Glomerular endothelial cell (primary cell): ENCODE measurements at regions not wholly inside any gene's neighbourhood (a gene's known extent, or its start where the extent isn't known, plus 50 kb on each side); places are given as distances from the start of the nearest gene placed in this dataset.
"Not testable (repeated sequence)": the region's sequence is repeated elsewhere in the genome, so short reads cannot be mapped to it uniquely, and the experiment has no call there.

Experiments
- DNase-seq: peaks from one replicate; pipeline ENCODE4 v3.0.0-alpha.2; 2011; ENCODE audit warnings: low read depth, low spot score; ENCODE audit errors: extremely low read depth

DNA sequence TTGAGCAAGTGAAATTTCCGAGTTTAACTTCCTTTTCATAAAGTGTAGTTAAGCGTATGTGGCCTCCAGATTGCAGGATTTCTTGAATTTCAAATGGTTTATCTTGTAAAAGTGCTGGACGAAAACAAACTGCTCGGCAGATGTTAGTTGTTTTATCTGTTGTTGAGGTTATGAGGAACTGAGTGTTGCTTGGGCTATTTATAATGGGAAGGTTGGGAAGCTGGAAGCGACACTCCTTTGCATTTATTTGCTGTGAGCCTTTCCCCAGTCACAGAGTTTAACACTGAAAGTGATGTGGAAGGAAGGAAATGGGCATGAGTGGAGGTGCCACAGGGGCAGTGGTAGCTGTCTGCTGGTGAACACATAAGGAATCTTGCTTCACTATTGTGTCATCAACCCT, 284.9 kb downstream of the PCDH7 start:
- DNase-seq: no peak

DNA sequence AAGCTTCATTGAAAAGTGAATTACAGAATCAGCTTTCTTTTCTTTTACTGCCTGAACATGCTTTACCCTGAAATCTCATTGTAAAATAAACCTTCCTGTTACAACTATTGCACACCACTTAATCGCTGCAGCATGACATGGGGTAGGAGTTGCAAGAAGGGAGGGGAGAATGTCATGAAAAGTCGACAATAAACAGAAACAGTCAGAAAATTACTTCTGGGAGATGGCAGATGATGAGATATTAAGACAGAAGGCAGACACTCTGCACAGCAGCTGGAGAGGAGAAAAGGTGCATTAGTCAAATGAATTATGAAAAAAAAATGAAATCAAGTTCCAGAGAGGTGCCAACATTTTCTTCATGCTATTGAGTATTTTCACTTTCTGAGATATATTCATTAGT, 287.7 kb downstream of the PCDH7 start:
- DNase-seq: no peak

GRCh38 chr4:31009926-31010325, 289.8 kb downstream of the PCDH7 start:
- DNase-seq: no peak

GRCh38 chr4:31015123-31015522, 295.0 kb downstream of the PCDH7 start:
- no peak for DNase-seq

DNA sequence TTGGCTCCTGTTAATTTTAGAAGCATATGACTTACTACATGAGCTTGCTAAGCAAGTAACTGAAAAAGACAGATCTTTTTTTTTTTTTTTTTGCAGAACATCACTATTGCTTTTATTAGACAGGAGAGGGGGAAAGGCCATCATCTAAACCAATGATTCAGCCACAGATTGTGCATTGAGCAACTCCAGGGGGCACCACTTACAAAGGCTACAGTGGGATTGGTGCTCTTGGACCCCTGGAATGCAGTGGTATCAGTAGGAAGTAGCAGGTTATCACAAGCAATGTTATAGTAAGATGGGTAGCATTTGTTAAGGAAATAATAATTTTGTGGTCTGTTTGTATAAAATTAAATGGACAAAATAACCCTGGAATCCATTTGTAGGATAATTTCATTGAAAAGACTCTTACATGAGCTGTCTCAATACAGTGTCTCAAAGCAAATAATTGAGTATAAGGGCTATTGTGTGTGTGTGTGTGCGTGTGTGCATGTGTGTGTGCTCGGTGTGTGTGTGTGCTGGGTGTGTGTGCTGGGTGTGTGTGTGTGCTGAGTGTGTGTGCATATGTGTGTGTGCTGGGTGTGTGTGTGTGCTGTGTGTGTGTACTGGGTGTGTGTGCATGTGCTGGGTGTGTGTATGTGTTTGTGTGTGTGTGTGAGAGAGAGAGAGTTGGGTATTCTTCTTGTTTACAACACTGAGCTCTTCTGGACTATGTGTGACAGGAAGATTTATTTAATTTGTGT, 296.3 kb downstream of the PCDH7 start:
- DNase-seq: no peak

DNA sequence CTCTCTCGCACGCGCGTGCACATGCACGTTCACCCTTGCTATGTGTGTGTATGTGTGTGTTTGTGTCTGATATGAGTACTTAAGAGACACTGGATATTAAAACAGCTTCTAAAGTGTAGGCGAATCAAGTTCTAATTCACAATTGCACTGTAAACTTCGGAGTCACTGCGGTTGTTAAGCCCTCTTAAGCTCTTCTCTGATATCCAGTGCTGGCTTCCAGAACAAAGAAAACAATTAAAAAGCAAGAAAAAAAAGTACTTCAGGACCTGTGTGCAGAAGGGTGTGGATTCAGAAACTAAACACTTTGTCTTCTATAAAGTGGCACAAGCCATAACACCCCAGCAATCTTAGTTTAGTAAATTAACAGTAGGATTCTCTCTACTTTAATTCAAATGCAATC, 300.2 kb downstream of the PCDH7 start:
- DNase-seq: no peak

DNA sequence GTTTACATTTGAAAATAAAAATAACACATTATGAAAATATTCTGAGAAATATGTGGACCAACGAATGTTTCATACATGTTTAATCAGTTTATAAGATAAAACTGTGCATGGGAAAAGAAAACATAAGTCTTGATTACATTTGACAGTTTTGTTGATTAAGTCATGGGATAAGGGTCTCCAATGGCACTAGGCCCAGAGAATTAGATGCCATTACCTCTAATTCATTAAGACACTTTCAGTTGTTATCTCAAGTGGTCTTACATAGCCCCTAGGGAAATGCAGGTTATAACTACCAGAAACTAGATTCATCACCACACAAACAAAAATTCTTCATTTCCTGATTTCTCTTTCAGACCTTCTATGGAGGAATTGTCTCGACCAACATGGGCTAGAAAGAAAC, 300.8 kb downstream of the PCDH7 start:
- DNase-seq: no peak

- no peak for DNase-seq
Measured at GRCh38 chr4:31022702-31023101, 302.5 kb downstream of the PCDH7 start.

GRCh38 chr4:31023109-31023508, 302.9 kb downstream of the PCDH7 start:
- DNase-seq: no peak

- DNase-seq: no peak
Measured at GRCh38 chr4:31023742-31024141, 303.6 kb downstream of the PCDH7 start.

DNA sequence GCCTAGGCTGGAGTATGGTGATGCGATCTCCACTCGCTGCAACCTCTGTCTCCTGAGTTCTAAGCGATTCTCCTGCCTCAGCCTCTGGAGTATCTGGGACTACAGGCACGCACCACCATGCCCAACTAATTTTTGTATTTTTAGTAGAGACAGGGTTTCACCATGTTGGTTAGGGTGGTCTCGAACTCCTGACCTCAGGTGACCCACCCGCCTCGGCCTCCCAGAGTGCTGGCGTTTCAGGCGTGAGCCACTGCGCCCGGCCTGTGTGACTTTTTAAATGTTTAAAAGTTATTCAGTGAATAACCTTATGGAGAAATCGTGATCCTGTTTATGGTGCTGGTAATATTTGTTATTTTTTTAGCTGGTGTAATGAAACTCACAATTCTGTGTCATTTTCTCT, 304.6 kb downstream of the PCDH7 start:
- DNase-seq: not testable (repeated sequence)

- DNase-seq: no peak
Measured at GRCh38 chr4:31026256-31026655, 306.1 kb downstream of the PCDH7 start.

DNA sequence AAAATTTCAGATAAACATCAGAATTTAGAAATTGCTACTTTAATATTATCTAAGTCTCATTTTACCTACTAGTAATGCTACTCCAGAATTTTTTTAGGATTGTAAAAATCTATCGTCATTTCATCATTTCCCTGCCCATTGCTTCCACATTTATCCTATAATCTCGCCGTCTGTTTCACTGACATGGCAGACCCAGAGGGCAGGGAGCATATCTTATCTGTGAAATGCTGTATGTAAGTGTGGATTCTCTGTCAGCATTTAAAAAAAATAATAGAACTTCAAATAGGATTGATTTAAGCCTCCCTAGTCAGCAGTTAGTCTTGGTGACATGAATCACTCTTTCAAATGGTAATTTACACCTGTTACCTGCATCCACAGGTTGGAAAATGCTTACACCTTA, 314.4 kb downstream of the PCDH7 start:
- no peak for DNase-seq

DNA sequence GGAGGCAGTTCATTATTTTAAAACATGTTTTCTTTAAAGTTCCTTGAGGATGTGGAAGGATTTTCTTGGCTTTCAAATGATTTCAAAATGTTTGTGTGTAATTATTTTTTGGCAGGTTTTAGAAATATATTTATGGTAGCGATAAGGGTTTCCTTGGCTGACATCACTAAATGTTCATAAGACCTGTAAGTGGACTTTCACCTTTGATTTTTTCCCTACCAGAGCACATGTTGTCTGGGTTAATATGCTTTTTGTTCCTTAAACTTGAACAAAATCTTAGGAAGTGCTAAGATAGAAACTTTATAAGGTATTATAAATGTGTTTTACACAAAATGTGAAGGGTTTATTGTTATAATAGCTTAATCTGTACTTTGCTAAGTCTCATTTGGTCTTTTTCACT, 315.6 kb downstream of the PCDH7 start:
- DNase-seq: no peak

- DNase-seq: no peak
Measured at GRCh38 chr4:31037703-31038102, 317.5 kb downstream of the PCDH7 start.

- no peak for DNase-seq
Measured at GRCh38 chr4:31039382-31039781, 319.2 kb downstream of the PCDH7 start.

DNA sequence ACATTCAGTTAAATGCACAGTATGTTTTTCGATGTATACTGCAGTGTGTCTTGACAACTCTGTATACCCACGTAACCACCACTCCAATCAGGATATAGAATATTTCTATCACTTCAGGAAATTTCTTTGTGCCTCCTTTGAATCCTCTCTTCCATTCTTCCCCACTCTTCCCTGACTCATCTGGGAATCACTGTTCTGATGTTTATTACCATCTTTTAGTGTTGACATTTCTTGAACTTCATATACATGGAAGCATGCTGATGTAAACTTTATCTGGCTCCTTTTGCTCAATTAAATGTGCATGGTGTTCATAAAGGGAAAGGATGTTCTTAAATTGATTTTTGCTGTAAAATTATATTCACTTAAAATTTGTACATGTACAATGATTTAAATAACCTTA, 319.9 kb downstream of the PCDH7 start:
- DNase-seq: no peak

- DNase-seq: no peak
Measured at GRCh38 chr4:31041385-31041784, 321.2 kb downstream of the PCDH7 start.

DNA sequence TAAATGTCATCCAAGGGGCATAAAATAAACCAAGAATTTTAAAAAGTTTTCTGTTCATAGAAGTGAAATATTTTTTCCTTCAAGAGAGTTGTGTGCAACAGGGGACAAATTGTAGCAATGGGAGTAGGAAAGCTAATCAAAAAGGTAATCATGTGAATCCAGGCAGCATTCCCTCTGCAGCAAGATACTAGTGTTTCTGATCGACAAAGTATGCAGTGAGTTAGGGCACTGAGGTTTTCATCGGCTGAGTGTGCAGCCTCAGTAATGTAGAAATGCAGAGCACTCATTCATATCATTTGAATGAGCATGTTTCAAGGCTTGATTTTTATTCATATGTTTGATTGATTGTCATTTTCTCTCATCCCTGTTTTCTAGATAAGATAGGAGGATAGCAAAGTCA, 321.7 kb downstream of the PCDH7 start:
- DNase-seq: no peak

- DNase-seq: no peak
Measured at GRCh38 chr4:31043382-31044062, 323.4 kb downstream of the PCDH7 start.

GRCh38 chr4:31045151-31045550, 325.0 kb downstream of the PCDH7 start:
- DNase-seq: no peak

DNA sequence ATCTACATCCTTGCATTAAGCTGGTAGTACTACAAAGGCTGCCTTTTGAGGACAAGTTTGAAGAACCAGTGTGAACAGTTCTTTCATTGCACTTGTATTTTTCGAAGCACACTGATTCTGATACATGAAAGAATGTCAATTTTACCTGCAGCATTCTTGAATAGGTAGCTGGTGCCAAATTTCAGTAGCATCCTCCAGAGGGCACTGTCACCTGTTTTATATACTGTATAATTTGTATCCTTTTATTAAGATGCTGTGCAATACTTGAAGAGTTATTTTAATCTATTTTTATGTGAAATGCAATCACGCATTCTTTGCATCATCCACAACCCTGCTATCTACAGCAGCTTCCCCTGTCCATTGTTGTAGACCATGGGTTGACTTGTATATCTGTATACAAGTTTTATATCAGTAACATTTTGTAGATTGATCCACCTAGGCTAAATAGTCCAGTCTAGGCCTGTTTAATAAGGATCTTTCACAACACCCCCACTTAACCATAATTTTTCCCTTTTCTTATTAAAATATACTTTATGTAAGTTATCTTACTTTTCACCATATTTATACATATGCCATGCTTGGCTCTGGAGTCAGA, 325.7 kb downstream of the PCDH7 start:
- DNase-seq: peak; percentile 22
